ENCODE measurements at regions not wholly inside any gene's neighbourhood (a gene's known extent, or its start where the extent isn't known, plus 50 kb on each side); places are given as distances from the start of the nearest gene placed in this dataset.

- no peak for DNase-seq
These were observed 237.3 kb upstream of the NCAM1 start for GRCh38 chr11:112723676-112724495.

DNA sequence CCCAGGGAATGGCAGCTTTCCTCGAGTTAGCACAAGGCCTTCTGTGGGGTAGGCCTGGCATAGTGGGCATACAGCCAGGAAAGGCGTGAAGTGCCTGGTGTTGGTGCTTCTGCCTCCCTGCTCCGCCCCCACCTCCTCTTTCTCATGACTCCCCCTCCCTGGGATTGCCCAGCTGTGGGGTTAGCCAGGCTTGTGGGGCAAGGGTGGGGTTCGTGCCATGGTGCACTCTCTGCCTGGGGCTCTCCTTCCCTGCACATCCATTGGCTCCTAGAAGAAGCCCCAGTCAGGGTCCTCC, 236.8 kb upstream of the NCAM1 start:
- DNase-seq: no peak

- DNase-seq: no peak
These were observed 235.6 kb upstream of the NCAM1 start for GRCh38 chr11:112725636-112726035.

DNA sequence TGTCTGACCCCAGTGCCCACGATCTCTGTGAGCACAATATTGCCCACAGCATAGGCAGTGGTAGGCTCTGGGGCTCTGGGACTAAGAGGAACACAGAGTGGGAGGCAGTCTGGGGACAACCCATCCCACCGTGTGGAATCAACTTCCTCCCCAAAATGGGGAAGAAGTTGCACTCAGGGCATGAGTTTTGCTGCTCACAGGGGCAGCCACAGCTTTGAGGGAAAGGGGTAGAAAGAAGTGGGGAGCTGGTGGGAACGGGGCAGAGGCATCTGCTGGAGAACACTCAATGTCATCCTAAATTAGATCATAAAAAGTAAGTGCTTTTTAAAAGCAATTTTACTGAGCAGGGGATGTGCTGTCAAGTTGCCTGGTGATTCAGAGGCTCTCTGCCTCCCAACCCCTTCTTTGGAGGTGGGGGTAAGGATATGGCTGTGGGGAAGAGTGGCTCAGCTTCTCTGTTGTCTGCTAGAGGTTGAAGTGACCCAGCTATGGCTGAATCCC, 233.8 kb upstream of the NCAM1 start:
- DNase-seq: no peak

DNA sequence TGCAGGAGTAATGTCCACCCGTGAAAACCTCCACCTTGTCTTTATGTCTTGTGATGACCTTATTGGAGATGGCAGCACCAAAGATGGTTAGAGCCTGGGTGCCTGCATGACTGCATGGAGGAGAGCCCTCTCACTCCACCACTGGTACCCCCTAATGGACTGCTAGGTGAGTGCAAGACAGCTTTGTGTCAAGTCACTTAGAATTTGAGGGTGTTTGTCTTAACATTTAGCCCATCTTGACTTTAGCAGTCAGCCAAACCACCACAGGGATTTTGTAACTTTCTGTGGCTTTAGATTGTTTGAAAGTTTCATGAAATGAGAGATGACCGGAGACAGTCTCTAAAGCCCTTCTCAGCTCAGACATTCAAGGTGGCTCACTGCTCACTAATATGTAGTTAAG, 232.9 kb upstream of the NCAM1 start:
- no peak for DNase-seq

- DNase-seq: no peak
These were observed 232.5 kb upstream of the NCAM1 start for GRCh38 chr11:112728716-112729115.

- DNase-seq: no peak
These were observed 230.6 kb upstream of the NCAM1 start for GRCh38 chr11:112730591-112730990.

- no peak for DNase-seq
These were observed 229.7 kb upstream of the NCAM1 start for GRCh38 chr11:112731538-112731937.

GRCh38 chr11:112732031-112732430, 229.2 kb upstream of the NCAM1 start:
- DNase-seq: no peak

GRCh38 chr11:112734207-112734606, 227.0 kb upstream of the NCAM1 start:
- no peak for DNase-seq

GRCh38 chr11:112735470-112735869, 225.8 kb upstream of the NCAM1 start:
- DNase-seq: no peak

DNA sequence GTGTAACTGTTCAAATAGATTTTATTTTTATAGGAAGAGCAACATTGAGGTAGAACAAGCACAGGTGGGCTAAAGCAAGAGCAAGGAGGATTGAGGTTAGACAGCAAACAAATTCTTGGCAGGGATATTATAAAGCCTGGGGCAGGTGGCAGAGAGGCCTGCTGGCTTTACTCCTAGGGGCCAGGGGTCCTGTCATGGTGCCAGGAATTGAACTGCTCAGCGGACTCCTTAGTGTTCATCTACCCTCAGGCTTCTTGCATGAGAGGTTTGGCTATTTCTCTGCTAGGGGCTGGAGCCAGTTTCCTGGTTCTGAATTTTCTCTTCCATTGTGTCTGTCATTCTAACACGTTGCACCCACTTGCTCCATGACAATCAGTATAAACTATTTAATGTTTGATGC, 217.2 kb upstream of the NCAM1 start:
- no peak for DNase-seq

GRCh38 chr11:112745973-112746372, 215.2 kb upstream of the NCAM1 start:
- no peak for DNase-seq

- no peak for DNase-seq
These were observed 213.0 kb upstream of the NCAM1 start for GRCh38 chr11:112748252-112748651.

GRCh38 chr11:112748713-112749543, 212.3 kb upstream of the NCAM1 start:
- no peak for DNase-seq

DNA sequence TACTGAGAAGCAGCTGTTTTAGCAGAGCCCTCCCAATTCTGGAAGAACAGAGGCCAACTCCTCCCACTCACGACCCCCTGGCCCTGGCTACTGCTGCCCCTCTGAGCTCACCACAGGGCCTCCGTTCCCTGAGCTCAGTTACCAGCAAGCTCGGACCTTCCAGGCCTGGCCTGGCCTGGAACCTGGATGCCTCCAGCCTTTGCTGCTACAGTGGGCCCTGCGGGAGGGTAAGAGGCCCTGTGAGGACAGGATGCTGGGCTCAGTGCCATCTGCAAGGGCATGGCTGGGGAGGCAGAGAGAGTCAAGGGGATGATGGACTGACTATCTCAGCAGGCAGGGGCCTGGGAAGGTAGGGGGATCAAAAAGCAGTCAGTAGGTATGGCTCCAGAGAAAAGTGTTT, 209.9 kb upstream of the NCAM1 start:
- DNase-seq: no peak

- DNase-seq: no peak
These were observed 209.4 kb upstream of the NCAM1 start for GRCh38 chr11:112751772-112752171.

GRCh38 chr11:112752563-112752962, 208.7 kb upstream of the NCAM1 start:
- no peak for DNase-seq

GRCh38 chr11:112753706-112754105, 207.5 kb upstream of the NCAM1 start:
- no peak for DNase-seq

GRCh38 chr11:112759418-112759817, 201.8 kb upstream of the NCAM1 start:
- no peak for DNase-seq

DNA sequence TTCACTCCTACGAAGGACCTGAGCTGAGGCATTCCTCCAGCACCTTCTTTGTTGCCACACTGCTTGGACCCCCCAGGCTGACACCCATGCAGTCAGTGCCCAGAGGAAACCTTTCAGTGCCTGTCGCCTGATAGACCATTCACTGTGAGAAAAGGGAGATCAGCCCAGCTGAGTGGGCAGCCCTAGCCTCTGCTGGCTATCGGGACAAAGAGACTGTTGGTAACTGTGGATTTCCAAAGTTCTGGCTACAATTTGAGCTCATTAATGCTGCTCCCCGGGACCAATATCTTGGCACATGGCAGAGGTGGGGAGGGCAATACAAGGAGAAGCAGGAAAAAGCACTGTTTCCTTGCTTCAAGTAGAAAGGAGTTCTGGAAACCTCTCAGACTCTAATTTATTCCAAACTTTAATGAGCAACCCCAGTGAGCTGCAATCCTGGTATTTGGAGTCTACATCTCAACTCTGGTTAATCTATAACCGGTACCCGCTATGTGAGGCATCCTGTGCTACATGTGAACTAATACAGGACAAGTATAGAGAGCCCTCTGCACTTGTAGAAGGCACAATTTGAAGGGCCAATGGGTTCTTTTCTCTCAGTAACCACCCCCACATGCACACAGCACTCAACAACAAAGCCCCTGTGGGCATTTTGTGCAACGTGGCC, 200.7 kb upstream of the NCAM1 start:
- no peak for DNase-seq

DNA sequence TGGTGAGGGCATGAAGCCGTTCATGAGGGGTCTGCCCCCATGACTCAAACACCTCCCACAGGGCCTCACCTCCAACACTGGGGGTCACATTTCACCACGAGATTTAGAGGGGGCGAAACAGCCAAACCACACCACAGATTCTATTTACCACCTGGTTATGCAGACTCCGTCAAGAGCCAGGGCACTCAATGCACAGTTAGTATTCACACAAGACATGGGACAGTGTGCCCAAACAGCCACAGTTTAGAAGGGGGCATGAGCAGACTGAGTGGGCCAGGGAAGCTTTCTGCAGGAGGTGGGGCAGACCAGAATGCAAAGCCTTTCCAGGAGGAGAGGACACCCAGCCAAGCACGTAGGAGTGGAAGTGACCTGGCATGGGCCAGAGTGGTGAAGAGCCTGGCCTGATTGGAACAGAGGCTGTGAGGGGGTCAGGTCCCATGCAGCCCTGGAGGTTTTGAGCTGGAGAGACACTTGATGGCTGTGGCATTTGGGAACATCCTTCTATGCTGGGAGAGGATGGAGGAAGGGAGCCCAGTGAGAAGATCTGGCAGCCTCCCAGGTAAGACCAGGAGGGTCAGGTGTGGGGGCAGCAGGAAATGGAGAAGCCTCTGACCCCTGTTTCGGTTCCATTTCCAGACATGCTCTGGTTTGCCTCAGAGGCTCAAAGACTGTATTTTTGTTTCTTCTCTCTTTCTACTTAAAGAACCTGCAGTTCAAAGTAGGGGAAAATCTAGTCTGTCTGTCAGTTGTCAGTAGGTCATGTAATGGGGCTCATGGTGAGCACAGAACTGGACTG, 199.1 kb upstream of the NCAM1 start:
- no peak for DNase-seq

- DNase-seq: no peak
These were observed 198.5 kb upstream of the NCAM1 start for GRCh38 chr11:112762707-112763090.
